8988T (cell line): ENCODE measurements at regions not wholly inside any gene's neighbourhood (a gene's known extent, or its start where the extent isn't known, plus 50 kb on each side); places are given as distances from the start of the nearest gene placed in this dataset.
"Not testable (repeated sequence)": the region's sequence is repeated elsewhere in the genome, so short reads cannot be mapped to it uniquely, and the experiment has no call there.

Experiments used
- DNase-seq: peaks from one replicate; pipeline ENCODE4 v3.0.0; 2011

- no peak for DNase-seq
Observed at GRCh38 chr18:43830303-43830702, 553.0 kb upstream of the SYT4 start.

GRCh38 chr18:43830947-43831346 lies 553.7 kb upstream of the SYT4 start:
- no peak for DNase-seq

GRCh38 chr18:43846299-43846698 lies 569.0 kb upstream of the SYT4 start:
- no peak for DNase-seq

- DNase-seq: no peak
Observed at GRCh38 chr18:43847164-43848091, 570.1 kb upstream of the SYT4 start.

- DNase-seq: not testable (repeated sequence)
Observed at GRCh38 chr18:43849831-43850230, 572.5 kb upstream of the SYT4 start.

- DNase-seq: no peak
Observed at GRCh38 chr18:43855376-43855775, 578.1 kb upstream of the SYT4 start.

- no peak for DNase-seq
Observed at GRCh38 chr18:43863180-43863579, 585.9 kb upstream of the SYT4 start.

- no peak for DNase-seq
Observed at GRCh38 chr18:43866696-43867095, 589.4 kb upstream of the SYT4 start.

GRCh38 chr18:43868497-43868995 lies 591.3 kb upstream of the SYT4 start:
- DNase-seq: no peak

- no peak for DNase-seq
Observed at GRCh38 chr18:43869451-43870008, 592.2 kb upstream of the SYT4 start.

- DNase-seq: no peak
Observed at GRCh38 chr18:43870626-43871025, 593.3 kb upstream of the SYT4 start.

- no peak for DNase-seq
Observed at GRCh38 chr18:43875511-43875910, 598.2 kb upstream of the SYT4 start.

- no peak for DNase-seq
Observed at GRCh38 chr18:43876286-43876685, 599.0 kb upstream of the SYT4 start.

- DNase-seq: no peak
Observed at GRCh38 chr18:43876748-43877147, 599.5 kb upstream of the SYT4 start.

GRCh38 chr18:43877616-43878321 lies 600.5 kb upstream of the SYT4 start:
- no peak for DNase-seq

- no peak for DNase-seq
Observed at GRCh38 chr18:43879415-43879814, 602.1 kb upstream of the SYT4 start.

GRCh38 chr18:43882358-43883055 lies 605.2 kb upstream of the SYT4 start:
- no peak for DNase-seq

GRCh38 chr18:43883886-43884285 lies 606.6 kb upstream of the SYT4 start:
- DNase-seq: no peak

GRCh38 chr18:43886341-43886740 lies 609.1 kb upstream of the SYT4 start:
- no peak for DNase-seq

GRCh38 chr18:43887491-43887890 lies 610.2 kb upstream of the SYT4 start:
- no peak for DNase-seq

- DNase-seq: no peak
Observed at GRCh38 chr18:43888598-43888997, 611.3 kb upstream of the SYT4 start.

- no peak for DNase-seq
Observed at GRCh38 chr18:43893001-43893637, 615.8 kb upstream of the SYT4 start.
